DOHH2 (cell line): ENCODE measurements at regions not wholly inside any gene's neighbourhood (a gene's known extent, or its start where the extent isn't known, plus 50 kb on each side); places are given as distances from the start of the nearest gene placed in this dataset.
"Not testable (repeated sequence)": the region's sequence is repeated elsewhere in the genome, so short reads cannot be mapped to it uniquely, and the experiment has no call there.

Experiments used
- H3F3A ChIP-seq: fragments of 200-600 bp; sonication (generic), shearing (Covaris generic); 2 replicates; pipeline ENCODE4 v1.6.0; 2016; ENCODE audit warnings: antibody characterized with exemption, mild to moderate bottlenecking; ENCODE audit not compliant: control insufficient read depth, insufficient read depth
- H3K27ac ChIP-seq: fragments of 200-600 bp; sonication (generic); 2 replicates; pipeline ENCODE4 v1.5.1; 2014; ENCODE audit warnings: low read depth, mild to moderate bottlenecking, low read length, moderate library complexity
- H3K27me3 ChIP-seq: fragments of 200-600 bp; sonication (generic); 2 replicates; pipeline ENCODE4 v1.6.1; 2014; ENCODE audit warnings: mild to moderate bottlenecking, low read length, mixed read lengths; ENCODE audit not compliant: control insufficient read depth
- H3K36me3 ChIP-seq: fragments of 200-600 bp; sonication (generic); 2 replicates; pipeline ENCODE4 v1.6.1; 2014; ENCODE audit warnings: mild to moderate bottlenecking, low read length, moderate library complexity, mixed read lengths; ENCODE audit not compliant: control insufficient read depth
- H3K4me1 ChIP-seq: fragments of 200-600 bp; sonication (generic); 2 replicates; pipeline ENCODE4 v1.6.1; 2014; ENCODE audit warnings: mild to moderate bottlenecking, low read length, mixed read lengths; ENCODE audit not compliant: control insufficient read depth
- H3K4me2 ChIP-seq: fragments of 200-600 bp; sonication (generic); 2 replicates; pipeline ENCODE4 v1.6.0; 2014; ENCODE audit warnings: mild to moderate bottlenecking, low read length, moderate library complexity
- H3K4me3 ChIP-seq: fragments of 200-600 bp; sonication (generic); 2 replicates; pipeline ENCODE4 v1.5.1; 2014; ENCODE audit warnings: mild to moderate bottlenecking, low read length, mixed read lengths
- H3K79me2 ChIP-seq: fragments of 200-600 bp; sonication (generic); 2 replicates; pipeline ENCODE4 v1.6.1; 2014; ENCODE audit warnings: mild to moderate bottlenecking, low read length, mixed read lengths; ENCODE audit not compliant: control insufficient read depth
- H3K9me2 ChIP-seq: fragments of 200-600 bp; sonication (generic); replicated peaks from 2 replicates; pipeline ENCODE4 v1.6.1; 2014; ENCODE audit warnings: mild to moderate bottlenecking, low read length, mixed read lengths; ENCODE audit not compliant: control insufficient read depth
- H3K9me3 ChIP-seq: fragments of 200-600 bp; sonication (generic); 2 replicates; pipeline ENCODE4 v1.6.1; 2014; ENCODE audit warnings: antibody characterized with exemption, low read length, mixed read lengths; ENCODE audit not compliant: control insufficient read depth, insufficient read depth
- H4K20me1 ChIP-seq: fragments of 200-600 bp; sonication (generic); 2 replicates; pipeline ENCODE4 v1.6.0; 2014; ENCODE audit warnings: low read depth, mild to moderate bottlenecking, antibody characterized with exemption, low read length, moderate library complexity; ENCODE audit not compliant: control insufficient read depth, insufficient read depth
- EZH2phosphoT487 ChIP-seq: fragments of 200-600 bp; sonication (generic); IDR thresholded peaks from 2 replicates; pipeline ENCODE4 v1.6.1; 2017; ENCODE audit warnings: borderline replicate concordance, mild to moderate bottlenecking, antibody characterized with exemption, low read length, moderate library complexity, mixed read lengths
- TF ChIP-seq, protein P1 (sequence below): fragments of 200-600 bp; sonication (generic); IDR thresholded peaks from one replicate; pipeline ENCODE4 v1.5.1; 2014; ENCODE audit warnings: antibody characterized with exemption, mild to moderate bottlenecking, low read depth, low read length; ENCODE audit not compliant: poor library complexity, severe bottlenecking

DNA sequence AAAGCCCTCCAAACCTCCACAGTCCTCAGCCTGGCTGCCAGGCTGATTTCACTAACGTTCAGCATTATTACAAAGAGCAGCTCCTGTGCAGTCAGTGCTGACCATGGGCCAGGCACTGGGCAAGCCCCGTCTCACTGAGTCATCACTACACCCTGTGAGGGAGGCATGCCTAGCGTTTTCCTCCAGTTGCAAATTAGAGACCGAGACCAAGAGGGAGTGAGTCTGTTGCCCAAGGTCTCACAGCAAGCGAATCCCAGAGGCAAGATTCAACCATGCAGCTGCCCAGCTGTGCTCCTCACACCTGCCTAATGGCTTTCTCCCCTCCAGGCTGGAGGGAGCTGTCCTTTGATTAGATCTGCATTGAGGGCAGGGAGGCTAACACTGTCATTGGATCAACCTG is 229.3 kb upstream of the LHX5 start:
- H3K27ac ChIP-seq, result no peak overlapping the region
- no peaks in the 10 kb centered on the region for H3K4me1 ChIP-seq
- TF ChIP-seq, protein P1, sequence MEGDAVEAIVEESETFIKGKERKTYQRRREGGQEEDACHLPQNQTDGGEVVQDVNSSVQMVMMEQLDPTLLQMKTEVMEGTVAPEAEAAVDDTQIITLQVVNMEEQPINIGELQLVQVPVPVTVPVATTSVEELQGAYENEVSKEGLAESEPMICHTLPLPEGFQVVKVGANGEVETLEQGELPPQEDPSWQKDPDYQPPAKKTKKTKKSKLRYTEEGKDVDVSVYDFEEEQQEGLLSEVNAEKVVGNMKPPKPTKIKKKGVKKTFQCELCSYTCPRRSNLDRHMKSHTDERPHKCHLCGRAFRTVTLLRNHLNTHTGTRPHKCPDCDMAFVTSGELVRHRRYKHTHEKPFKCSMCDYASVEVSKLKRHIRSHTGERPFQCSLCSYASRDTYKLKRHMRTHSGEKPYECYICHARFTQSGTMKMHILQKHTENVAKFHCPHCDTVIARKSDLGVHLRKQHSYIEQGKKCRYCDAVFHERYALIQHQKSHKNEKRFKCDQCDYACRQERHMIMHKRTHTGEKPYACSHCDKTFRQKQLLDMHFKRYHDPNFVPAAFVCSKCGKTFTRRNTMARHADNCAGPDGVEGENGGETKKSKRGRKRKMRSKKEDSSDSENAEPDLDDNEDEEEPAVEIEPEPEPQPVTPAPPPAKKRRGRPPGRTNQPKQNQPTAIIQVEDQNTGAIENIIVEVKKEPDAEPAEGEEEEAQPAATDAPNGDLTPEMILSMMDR, result no peak
- TF ChIP-seq EZH2phosphoT487, result no peak
- H3K79me2 ChIP-seq, result no peaks in the 10 kb centered on the region
- no peak overlapping the region for H3K4me3 ChIP-seq
- peaks cover 5% of the 10 kb centered on the region; the same call in 1 of the 2 replicates for H3K27me3 ChIP-seq
- H3K9me3 ChIP-seq, result no peaks in the 10 kb centered on the region
- H3K9me2 ChIP-seq, result no peaks in the 10 kb centered on the region
- H4K20me1 ChIP-seq, result no peaks in the 10 kb centered on the region
- H3K36me3 ChIP-seq, result no peaks in the 10 kb centered on the region
- no peak overlapping the region for H3K4me2 ChIP-seq
- H3F3A ChIP-seq, result no peaks in the 10 kb centered on the region

DNA sequence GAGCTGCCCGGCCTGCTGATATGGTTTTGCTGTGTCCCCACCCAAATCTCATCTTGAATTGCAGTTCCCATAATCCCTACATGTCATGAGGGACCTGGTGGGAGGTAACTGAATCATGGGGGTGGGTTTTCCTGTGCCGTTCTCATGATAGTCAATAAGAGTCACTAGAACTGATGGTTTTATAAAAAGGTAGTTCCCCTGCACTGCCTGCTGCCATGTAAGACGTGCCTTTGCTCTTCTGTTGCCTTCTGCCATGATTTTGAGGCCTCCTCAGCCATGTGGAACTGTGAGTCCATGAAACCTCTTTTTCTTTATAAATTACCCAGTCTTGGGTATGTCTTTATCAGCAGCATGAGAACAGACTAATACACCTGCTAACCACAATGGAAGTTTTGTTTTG is 228.3 kb upstream of the LHX5 start:
- H3K27me3 ChIP-seq, H3K4me1 ChIP-seq, H3K9me2 ChIP-seq, H3K27ac ChIP-seq, H4K20me1 ChIP-seq, H3K4me3 ChIP-seq, H3F3A ChIP-seq, H3K9me3 ChIP-seq, H3K4me2 ChIP-seq, H3K36me3 ChIP-seq, H3K79me2 ChIP-seq: not testable (repeated sequence)

GRCh38 chr12:113698510-113698858 is 226.8 kb upstream of the LHX5 start:
- TF ChIP-seq, protein P1, result no peak
- no peak for TF ChIP-seq EZH2phosphoT487
- H3K27ac ChIP-seq, result no peak overlapping the region
- no peaks in the 10 kb centered on the region for H3K4me1 ChIP-seq
- no peaks in the 10 kb centered on the region for H3F3A ChIP-seq
- H3K4me2 ChIP-seq, result no peak overlapping the region
- H3K79me2 ChIP-seq, result no peaks in the 10 kb centered on the region
- peaks cover 5% of the 10 kb centered on the region; the same call in 1 of the 2 replicates for H3K27me3 ChIP-seq
- no peaks in the 10 kb centered on the region for H3K9me3 ChIP-seq
- no peaks in the 10 kb centered on the region for H4K20me1 ChIP-seq
- H3K9me2 ChIP-seq, result no peaks in the 10 kb centered on the region
- no peaks in the 10 kb centered on the region for H3K36me3 ChIP-seq
- no peak overlapping the region for H3K4me3 ChIP-seq

- no peaks in the 10 kb centered on the region for H3K9me3 ChIP-seq
- H3K27ac ChIP-seq, result no peak overlapping the region
- H3K4me2 ChIP-seq, result no peak overlapping the region
- no peaks in the 10 kb centered on the region for H3K9me2 ChIP-seq
- no peaks in the 10 kb centered on the region for H3K36me3 ChIP-seq
- no peaks in the 10 kb centered on the region for H4K20me1 ChIP-seq
- no peaks in the 10 kb centered on the region for H3K4me1 ChIP-seq
- no peaks in the 10 kb centered on the region for H3K79me2 ChIP-seq
- peaks cover 5% of the 10 kb centered on the region; the same call in 1 of the 2 replicates for H3K27me3 ChIP-seq
- no peak overlapping the region for H3K4me3 ChIP-seq
- no peaks in the 10 kb centered on the region for H3F3A ChIP-seq
- no peak for TF ChIP-seq EZH2phosphoT487
Observed at GRCh38 chr12:113697651-113698509, 226.2 kb upstream of the LHX5 start.
